Non-pigmented ciliary epithelial cell (primary cell): ENCODE measurements at regions not wholly inside any gene's neighbourhood (a gene's known extent, or its start where the extent isn't known, plus 50 kb on each side); places are given as distances from the start of the nearest gene placed in this dataset.
A peak's percentile ranks its signal among the peaks of the same experiment; 100 is the strongest.

Experiments
- DNase-seq: peaks from one replicate; pipeline ENCODE4 v3.0.0-alpha.2; 2010; ENCODE audit warnings: low read depth

- DNase-seq: no peak
Measured at GRCh38 chr4:181281451-181281850, 961.8 kb upstream of the TENM3 start.

- DNase-seq: no peak
Measured at GRCh38 chr4:181289198-181289597, 954.0 kb upstream of the TENM3 start.

- DNase-seq: no peak
Measured at GRCh38 chr4:181291615-181292014, 951.6 kb upstream of the TENM3 start.

- DNase-seq: no peak
Measured at GRCh38 chr4:181293014-181293413, 950.2 kb upstream of the TENM3 start.

GRCh38 chr4:181293541-181293940 lies 949.7 kb upstream of the TENM3 start:
- DNase-seq: no peak

GRCh38 chr4:181294421-181294820 lies 948.8 kb upstream of the TENM3 start:
- no peak for DNase-seq

- no peak for DNase-seq
Measured at GRCh38 chr4:181301735-181302710, 941.2 kb upstream of the TENM3 start.

DNA sequence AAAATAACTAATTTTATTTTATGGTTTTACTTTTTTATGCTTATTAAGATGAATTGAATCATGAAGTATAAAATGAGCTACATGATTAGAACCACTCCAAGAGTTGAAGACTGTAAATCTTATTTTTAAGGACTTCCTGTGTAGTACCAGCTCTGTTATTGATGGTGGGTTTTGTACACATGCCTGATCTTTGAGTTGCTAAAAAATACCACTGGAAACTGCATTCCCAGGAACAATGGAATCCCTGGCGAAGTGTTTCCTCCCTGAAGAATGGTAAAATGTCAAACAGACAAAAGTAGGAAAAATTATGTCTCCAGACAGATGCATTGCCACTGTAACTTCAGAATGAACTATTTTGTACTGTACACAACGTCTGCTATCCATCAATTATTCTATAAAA lies 935.4 kb upstream of the TENM3 start:
- no peak for DNase-seq

- DNase-seq: no peak
Measured at GRCh38 chr4:181308476-181309312, 934.5 kb upstream of the TENM3 start.

DNA sequence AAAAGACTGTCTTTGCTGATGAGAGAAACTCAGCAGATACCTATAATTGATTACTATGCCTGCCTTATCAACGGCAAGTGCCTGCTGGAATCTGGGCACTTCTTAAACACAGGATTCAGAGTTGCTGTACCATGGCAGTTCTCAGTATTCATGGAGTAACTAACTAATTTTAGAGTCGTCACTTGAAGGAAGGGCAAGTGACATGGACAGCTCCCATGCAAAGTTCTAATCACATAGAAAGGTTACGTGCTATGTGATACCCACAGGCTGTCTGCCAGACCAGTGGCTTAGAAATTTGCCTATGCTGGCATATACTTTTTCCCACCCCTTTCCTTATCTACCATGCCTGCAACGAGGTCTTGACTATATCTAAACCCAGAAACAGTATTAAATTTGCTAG lies 931.1 kb upstream of the TENM3 start:
- DNase-seq: no peak

DNA sequence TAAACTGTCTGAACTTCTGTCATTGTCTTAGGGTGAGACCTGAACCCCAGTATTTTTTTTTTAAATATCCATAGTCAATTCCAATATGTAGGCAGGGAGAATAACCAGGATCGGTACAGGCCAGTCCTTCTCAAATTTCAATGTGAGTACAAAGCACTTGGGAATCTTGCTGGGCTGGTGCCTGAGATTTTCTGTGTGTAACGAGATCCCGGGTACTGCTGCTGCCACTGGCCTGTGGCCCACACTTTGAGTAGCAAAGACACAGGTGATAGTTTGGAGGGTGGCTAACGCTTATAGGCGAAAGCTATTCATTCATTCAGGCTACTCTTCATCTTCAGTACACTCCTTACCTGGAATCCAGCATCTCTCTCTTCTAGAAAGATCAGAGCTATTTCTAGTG lies 923.6 kb upstream of the TENM3 start:
- no peak for DNase-seq

GRCh38 chr4:181323061-181323460 lies 920.1 kb upstream of the TENM3 start:
- DNase-seq: no peak

GRCh38 chr4:181330654-181331201 lies 912.5 kb upstream of the TENM3 start:
- DNase-seq: no peak

- no peak for DNase-seq
Measured at GRCh38 chr4:181331214-181331613, 912.0 kb upstream of the TENM3 start.

DNA sequence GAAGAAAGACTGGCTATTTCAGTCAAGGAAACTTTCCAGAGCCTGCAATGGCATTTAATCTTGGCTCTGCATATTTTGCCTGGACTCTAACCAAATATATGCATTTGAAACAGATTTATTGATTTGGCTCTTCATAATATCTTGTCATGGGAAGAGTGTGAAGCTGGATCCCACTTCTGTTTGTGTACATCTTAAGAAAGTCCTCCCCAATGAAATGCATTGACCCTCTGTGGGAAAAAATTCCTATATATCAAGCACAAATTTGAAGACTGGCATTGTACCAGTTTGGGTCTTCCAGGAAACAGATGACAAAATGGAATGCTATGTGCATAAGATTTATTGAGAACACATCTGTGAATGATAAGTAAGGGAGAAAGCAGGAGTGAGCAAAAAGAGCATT lies 897.3 kb upstream of the TENM3 start:
- DNase-seq: no peak

DNA sequence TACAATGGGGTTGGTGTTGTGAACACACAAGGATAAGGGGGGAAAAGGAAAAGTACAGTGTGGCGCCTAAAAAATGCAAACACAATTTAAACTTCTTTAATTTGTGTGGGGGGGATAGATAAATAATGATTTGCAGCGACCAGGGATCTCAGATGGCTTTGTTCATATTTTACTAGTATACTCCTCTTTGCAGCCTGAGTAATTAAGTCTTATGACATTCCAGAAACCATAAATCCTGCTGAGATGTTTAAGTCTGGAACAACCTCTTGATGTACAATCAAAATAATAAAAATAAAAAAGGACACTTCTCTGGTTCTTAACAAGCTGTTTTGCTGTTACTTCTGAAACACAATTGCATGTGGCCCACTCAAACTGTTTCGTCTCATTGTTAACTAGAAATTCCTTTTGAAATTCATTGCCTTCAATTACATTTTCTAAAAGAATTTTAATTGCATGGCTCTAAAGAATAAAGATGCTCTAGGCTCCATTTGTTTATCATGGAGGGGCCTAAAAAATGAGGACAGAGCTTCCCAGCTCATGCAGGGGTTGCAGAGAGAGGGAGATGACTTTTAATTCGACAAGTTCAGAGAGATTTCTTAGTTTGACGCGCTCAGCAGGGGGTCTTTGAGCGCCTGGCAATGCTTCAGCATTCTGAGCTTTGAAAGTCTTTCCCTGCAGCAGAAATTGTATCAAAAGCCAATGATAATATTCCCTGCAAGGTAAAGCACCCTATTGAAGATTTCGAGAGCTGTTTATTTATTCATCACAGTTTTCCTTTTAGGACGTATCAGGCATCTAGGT lies 892.4 kb upstream of the TENM3 start:
- no peak for DNase-seq

GRCh38 chr4:181364504-181364903 lies 878.7 kb upstream of the TENM3 start:
- DNase-seq: peak; percentile 2

DNA sequence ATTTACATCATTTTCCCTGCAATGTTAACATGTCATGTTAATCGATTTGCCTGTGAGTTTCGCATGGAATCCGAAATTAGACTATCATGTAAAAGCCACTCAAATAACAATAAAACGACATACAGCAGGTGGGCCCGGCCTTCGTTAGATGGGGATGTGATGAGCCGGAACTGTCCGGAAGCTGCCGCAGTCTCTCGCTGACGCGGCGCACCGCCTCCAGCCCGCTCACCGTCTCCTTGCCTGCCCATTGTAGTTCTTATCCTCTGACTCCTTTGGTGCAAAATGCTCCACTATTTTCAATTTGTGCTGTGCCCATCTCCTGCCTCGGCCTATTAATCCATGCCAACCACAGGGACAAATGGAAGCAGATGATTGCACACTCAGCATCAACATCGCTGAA lies 877.5 kb upstream of the TENM3 start:
- DNase-seq: no peak

- no peak for DNase-seq
Measured at GRCh38 chr4:181372014-181372413, 871.2 kb upstream of the TENM3 start.

DNA sequence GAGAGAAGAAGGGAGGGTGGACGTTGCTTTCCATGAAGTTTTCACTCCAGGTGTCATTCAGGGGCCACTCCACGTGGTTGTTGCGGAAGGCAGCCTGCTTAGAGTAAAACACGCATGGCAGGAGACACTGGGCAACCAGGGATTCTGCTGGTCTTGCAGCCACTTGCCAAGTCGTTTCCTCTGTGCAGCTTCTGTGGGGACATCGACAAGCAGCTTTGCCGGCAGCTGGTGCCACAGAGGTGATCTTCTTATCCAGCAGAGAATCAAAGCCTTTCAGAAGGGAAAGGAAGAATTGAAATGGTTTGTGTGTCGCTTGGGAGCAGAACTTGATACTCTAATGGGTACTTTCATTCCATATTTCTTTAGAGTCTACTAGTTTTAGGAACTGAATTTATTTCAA lies 867.1 kb upstream of the TENM3 start:
- DNase-seq: no peak

DNA sequence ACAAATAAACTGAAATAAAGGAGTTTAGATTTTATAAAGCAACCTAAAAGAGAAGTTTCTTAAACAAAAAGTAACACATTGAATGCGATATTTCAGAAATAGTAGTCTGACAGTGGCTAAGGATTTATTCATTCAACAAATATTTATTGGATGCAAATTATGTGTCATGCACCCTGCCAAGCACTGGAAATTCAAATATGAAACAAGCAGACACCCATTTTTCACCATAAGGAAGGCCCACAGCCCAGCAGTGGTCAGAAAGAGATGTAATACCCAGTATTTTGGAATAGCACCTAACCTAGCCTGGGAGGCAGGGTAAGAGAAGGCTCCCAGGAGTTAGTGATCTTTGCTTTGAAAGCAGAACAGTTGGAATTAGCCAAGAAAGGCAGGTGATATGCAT lies 855.1 kb upstream of the TENM3 start:
- DNase-seq: no peak

- DNase-seq: no peak
Measured at GRCh38 chr4:181416966-181417365, 826.2 kb upstream of the TENM3 start.
